ENCODE measurements at regions not wholly inside any gene's neighbourhood (a gene's known extent, or its start where the extent isn't known, plus 50 kb on each side); places are given as distances from the start of the nearest gene placed in this dataset.

- no peak for DNase-seq
Observed at GRCh38 chr16:86683441-86684194, 105.3 kb downstream of the FOXL1 start.

DNA sequence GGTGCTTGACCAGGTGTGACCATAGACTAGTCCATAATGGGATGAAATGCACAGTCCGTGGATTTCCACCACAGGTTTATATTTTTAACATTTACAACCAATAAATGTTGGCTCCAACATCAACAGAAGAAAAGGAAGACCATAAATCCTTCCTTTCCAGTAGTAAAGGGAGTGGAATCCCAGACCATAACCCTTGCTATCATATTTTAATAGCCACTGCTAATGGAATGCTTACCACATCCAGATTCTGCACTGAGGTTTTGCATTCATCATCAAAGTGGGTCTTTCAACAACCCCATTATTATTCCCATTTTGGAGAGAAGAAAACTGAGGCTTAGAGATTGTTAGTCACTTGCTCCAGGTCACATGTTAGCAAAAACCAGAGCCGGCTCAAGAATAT is 106.7 kb downstream of the FOXL1 start:
- DNase-seq, result no peak

- DNase-seq, result no peak
Observed at GRCh38 chr16:86690970-86691369, 112.6 kb downstream of the FOXL1 start.

GRCh38 chr16:86692426-86692825 is 114.1 kb downstream of the FOXL1 start:
- DNase-seq, result no peak

- DNase-seq, result no peak
Observed at GRCh38 chr16:86693033-86693432, 114.7 kb downstream of the FOXL1 start.

DNA sequence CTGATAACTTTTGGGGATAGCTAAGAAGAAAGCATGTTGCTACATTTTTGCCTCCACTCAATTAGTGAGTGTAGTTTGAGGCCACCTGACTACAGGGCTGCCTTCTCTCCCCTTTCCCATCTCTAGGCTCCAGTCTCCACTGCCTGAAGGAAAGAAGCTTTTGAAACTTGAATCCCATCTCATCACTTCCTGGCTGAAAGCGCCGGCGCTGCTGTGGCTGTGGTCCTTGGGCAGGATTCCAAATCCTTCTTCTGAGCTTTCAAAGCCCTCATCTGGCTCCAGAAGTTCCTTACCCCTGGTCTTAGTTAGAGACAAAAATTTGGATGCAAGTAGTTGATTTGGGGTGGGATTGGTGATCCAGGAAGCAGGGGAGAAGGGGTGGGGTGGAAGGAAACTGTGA is 119.4 kb downstream of the FOXL1 start:
- DNase-seq, result no peak

GRCh38 chr16:86700046-86700945 is 121.9 kb downstream of the FOXL1 start:
- no peak for DNase-seq

- no peak for DNase-seq
Observed at GRCh38 chr16:86701286-86701975, 123.1 kb downstream of the FOXL1 start.

GRCh38 chr16:86702824-86703588 is 124.7 kb downstream of the FOXL1 start:
- DNase-seq, result no peak

GRCh38 chr16:86704516-86704915 is 126.2 kb downstream of the FOXL1 start:
- DNase-seq, result no peak

- DNase-seq, result no peak
Observed at GRCh38 chr16:86706726-86707125, 128.4 kb downstream of the FOXL1 start.

DNA sequence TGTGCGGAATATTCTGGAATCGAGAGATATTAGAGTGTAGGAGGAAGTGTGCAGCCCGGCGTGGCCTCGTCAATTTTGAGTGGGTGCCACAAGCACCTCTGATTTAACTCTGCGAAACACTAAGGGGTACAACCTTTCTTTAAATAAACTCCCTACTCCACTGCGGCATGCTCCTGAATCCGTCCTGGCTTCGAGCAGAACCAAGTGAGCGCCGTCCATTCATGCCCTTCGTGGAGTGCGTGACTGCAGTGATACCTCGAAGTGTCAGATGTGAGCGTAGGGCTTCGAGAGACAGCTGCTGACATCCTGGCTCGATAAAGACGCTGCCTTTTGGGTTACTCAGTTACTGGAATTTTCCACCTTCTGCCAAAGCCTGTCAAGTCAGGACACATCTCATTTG is 128.8 kb downstream of the FOXL1 start:
- no peak for DNase-seq

DNA sequence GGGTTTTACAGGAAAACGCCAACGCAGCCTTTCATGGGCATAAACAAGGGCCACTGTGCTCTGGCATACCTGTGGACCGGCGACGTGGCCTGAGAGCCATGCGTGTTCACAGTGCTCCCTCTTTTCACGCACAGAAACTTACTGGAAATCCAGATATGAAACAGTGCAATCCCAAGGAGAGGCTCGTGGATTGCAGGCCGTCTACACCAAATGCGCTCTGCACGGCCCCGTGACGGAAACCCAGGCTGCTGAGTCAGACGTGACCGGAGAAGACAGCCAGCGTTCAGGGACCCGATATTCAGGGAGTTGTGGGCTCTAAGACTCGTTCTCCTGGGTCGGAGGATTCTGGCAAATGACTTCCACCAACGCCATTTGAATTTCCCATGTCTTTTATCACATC is 129.2 kb downstream of the FOXL1 start:
- DNase-seq, result no peak

GRCh38 chr16:86708431-86708830 is 130.1 kb downstream of the FOXL1 start:
- no peak for DNase-seq

DNA sequence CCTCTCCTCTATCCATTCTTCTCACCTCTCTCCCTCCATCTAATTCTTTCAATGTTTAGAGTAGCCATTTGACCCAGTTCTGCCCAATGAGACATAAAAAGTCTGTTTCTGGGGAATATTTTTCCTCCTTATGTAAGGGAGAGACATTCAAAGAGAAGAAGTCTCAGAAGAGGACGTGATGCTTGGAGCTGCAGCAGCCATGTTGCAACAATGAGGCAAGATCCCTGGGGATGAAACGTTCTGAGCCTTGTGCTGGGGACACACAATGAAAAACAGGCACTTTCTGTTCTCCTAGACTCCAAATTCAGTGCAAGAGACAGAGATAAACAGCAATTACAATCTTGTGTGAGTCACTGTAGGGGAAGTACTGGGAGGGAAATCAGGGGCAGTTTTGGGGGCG is 130.8 kb downstream of the FOXL1 start:
- no peak for DNase-seq

DNA sequence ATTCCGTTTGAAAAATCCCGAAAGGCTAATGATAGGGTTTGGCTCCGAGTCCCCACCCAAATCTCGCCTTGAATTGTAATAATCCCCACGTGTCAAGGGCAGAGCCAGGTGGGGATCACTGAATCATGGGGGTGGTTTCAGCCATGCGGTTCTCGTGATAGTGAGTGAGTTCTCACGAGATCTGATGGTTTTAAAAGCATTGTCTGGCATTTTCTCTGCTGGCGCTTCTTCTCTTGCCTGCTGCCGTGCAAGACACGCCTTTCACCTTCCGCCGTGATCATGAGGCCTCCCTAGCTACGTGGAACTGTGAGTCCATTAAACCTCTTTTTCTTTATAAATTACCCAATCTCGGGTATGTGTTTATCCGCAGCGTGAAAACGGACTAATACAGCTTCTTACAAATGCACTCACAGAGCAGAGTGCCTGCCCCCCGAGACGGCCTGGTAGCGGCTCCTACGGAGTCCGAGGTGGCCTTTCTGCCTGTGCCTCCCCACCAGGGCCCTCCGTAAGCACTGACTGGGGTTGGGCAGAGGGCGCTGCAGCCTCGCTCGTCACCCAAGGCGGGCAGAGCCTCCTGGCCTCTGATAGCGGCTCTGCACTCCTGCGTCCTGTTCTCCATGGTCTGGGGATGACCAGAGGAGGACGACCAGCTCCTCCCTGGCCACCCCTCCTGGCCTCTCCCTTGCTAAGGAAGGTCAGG is 131.7 kb downstream of the FOXL1 start:
- no peak for DNase-seq

DNA sequence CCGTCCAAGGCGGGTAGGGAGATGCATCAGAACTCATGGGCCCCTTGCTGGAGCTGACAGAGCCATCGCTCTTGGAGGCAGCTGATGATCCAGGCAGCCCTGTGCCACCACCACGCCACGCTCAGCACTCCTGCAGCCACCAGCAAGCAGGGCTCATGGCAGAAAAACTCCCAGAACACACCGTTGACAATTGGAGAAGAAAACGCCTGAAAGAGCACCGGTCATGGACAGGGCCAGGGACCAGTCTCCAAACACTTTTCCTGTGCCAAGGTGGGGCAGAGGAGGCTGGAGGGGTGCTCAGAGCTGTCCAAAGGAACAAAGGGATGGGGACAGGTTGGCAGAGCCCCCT is 132.2 kb downstream of the FOXL1 start:
- no peak for DNase-seq

DNA sequence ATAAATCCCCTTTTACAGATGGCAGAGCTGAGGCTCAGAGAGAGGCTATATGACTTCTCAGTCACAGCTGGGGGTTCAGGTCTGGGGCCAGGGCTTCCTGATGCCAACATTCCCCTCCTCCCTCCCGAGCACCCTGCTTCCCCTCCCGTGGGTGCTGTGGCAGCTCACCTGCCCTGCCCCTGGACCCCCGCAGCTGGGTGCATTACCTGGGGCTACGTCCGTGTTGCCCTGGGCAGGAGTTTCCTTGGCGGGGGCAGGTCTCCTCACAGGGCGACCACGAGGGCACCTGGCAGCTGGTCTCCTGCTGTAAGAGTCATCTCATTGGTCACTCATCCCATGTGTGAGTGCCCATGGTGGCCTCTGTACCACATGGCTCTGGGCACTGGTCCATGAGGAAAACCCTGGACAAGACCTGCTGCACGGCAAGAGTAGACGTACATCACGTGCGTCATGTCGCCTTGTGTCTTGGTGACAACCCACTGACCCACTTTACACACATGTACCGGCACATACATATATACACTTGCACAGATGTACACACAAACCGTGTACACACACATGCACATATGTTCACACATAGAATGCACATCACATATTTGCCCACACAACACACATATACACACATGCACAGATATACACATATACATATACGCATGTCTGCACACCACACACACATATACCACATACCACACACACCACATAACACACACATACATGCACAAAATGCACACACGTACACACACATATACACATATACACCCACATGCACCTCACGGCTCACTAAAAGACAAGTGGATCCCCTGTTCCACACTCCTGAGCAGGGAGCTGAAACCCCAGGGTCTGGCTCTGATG is 134.0 kb downstream of the FOXL1 start:
- DNase-seq, result no peak

DNA sequence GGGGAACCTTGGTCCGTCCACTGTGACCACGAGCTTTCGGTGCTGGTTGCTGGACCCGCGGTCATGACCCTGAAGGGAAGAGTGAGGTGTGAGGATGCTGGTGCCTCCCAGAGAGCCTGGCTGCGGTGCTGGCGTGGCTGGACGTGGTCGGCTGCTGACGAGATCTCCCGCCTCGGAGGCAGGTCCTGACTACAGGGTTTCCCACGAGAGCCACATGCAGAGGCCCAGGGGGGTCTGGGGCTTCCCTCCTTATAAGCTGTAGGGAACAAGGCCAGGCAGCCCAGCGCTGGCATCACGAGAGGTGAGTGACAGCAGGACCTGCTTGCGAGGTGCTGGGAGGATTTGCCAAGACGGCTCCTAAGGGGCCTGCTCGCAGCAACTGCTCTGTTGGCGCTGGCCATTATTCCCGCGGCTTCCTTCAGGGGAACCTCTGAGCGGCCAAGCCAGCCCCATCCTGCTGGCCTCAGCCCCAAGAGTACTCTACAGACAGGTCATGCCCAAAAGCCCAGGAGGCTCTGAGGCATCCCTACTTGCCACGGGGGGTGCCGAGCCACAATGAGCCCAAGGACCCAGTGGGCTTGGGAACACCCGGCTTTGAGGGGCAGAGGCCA is 134.8 kb downstream of the FOXL1 start:
- DNase-seq, result no peak

- no peak for DNase-seq
Observed at GRCh38 chr16:86714166-86714565, 135.8 kb downstream of the FOXL1 start.

DNA sequence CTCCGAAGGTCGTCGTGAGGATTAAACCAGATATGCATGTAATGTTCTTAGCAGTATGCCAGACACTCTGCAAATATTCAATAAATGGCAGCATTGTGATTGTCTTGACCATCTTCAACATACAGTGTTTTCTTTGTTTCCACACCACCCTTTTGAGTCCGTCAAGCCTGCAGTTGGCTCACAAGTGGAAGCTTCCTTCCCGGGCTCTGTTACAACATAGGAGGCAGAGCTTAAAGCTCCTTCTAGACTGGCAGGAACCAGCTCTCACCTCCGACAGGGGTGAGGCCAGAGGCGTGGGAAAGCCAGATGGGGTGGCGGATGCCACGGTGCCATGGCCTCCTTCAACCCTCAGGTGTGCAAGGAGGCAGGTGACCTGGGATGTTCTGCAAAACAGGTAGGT is 138.3 kb downstream of the FOXL1 start:
- no peak for DNase-seq

Data from suppressor macrophage treated with lipopolysaccharide for 4 hours (primary cell).